HG02642 (cell line): ENCODE measurements at regions not wholly inside any gene's neighbourhood (a gene's known extent, or its start where the extent isn't known, plus 50 kb on each side); places are given as distances from the start of the nearest gene placed in this dataset.
"Not testable (repeated sequence)": the region's sequence is repeated elsewhere in the genome, so short reads cannot be mapped to it uniquely, and the experiment has no call there.

Source experiments
- ATAC-seq: cut with Tn5 transposase; IDR thresholded peaks from one replicate; pipeline ENCODE4 v1.9.1; 2021; ENCODE audit warnings: mild to moderate bottlenecking; ENCODE audit not compliant: unreplicated experiment, poor library complexity

DNA sequence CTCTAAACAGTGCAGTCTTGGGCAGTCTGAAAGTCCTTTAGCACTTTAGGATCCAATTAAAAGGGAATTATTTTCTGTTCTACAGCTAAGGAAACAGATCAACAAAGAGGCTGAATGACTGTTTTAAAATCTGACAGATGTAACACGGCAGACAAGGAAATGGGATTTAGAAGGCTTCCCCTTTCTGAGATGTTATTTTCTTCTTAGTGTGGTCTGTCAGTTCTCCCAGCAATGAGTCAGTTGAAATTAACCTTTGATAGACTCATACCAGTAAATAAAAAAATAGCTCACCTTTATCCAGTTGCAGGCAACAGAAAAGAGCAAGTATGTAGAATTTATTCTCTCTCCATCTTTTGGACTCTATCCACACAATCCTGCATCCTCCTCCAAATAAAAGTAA lies 98.1 kb downstream of the NEDD1 start:
- no peak for ATAC-seq

DNA sequence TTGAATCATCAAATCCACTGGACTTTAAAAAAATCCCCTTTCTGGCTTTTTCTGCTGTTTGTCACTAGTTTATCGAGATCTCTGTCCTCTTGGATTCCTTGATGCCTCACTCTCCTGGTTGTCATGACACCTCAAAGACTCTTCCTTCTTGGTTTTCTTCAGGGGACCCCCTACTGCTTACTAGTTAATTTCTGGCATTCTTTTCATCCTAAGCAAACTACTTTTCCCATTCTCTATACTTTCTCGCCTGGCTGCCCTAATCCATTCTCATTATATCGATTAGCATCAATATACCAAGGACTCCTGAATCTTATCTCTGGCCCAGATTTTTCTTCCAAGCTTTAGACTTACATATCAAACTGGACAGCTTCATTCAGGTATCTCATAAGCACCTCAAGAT lies 98.6 kb downstream of the NEDD1 start:
- no peak for ATAC-seq

DNA sequence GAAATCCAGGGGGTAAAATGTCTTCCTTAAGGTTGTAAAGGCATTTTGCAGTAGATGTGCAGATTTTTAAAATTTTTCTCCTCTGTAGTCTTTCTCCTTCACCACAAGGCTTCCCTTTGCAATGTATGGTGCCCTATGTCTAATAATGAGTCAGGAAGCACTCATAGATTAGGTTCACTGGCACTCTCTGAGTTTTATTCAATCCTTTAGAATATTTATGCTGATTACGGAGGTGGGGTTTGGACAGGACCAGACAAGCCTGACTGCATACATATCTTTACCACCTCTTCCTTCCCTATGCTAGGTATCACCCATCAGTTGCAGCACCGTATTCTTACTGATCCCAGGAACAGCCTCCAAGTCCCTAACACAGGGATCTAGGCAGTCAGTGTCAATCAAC lies 99.5 kb downstream of the NEDD1 start:
- no peak for ATAC-seq

DNA sequence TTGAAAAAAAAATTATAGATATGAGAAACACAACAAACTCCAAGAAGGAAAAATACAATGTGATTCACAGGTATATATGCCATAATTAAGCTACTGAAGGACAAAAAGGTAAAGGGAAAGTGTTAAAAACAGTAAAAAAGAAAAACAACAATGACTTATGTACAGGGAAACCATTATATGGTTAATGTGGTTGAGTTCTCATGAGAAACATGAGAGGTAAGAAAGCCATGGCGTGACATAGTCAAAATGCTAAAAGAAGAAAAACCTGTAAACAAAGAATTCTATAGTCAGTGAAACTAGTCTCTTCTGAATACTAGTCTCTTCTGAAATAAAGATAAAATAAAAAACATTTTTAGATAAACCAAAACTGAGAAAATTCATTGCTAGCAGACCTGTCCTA lies 109.1 kb downstream of the NEDD1 start:
- no peak for ATAC-seq

DNA sequence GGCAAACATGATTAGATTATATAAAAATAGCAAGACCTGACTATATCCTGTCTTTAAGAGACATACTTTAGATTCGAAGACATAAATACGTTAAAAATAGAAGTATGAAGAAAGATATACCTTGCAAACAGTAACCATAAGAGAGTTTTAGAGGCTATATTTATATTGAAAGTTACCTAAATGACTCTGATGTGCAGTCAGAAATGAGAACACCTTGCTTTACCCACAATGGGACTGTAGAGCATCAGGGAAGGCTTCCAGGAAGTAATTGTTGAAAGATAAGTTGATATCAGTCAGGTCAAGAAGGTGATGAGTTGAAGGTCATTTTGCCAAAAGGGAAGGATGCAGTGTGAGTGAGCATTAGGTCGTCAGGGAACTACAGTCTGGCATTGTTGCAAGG lies 110.2 kb downstream of the NEDD1 start:
- ATAC-seq: no peak

DNA sequence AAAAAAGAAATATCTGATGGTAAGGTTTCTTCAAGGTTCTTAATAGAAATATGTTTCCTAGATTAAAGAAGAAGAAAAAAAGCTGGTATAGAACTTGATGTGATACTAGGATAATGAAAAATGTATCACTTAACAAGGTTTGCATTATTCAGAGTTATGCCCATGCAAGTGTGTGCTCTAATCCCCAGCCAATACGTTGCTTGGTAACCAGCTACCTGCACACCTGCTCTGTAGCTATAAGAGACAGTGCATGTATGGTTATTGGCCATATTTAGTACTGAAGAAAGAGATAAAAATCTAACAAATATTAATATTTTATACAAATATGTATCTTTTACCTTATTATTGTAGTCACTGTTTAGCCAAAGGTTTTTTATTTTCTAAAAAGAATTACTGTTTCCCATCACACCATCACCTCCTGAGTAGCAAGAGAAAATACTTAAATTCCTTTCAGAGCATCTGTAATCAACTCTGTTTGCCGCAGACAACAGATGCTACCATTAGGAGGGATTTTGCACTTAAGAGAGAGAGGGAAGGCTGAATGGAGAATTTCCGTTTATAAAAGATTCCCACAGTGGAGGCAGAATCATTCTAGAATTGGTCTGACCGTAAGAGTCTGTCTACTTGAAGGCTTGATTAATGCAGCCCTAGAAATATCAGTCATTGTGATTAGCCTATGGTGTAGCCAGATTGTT lies 115.6 kb downstream of the NEDD1 start:
- no peak for ATAC-seq

DNA sequence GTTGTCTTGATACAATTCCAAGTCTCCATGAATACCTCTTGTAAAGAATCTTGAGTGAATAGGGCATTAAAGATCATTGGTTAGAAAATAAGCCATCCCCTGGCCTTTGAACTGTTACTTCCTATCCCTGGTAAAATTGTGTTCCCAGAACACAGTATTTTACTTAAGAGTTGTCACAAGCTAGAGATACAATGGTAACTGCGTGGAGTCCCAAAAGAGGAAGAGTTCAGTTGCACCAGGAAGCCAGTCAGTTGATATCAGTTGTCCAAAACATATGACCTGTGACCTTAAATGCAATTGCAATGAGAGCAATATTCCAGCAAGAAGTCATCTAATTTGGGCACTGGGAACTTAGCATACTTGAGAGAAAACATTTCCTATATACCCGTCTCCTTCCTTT lies 117.3 kb downstream of the NEDD1 start:
- no peak for ATAC-seq

DNA sequence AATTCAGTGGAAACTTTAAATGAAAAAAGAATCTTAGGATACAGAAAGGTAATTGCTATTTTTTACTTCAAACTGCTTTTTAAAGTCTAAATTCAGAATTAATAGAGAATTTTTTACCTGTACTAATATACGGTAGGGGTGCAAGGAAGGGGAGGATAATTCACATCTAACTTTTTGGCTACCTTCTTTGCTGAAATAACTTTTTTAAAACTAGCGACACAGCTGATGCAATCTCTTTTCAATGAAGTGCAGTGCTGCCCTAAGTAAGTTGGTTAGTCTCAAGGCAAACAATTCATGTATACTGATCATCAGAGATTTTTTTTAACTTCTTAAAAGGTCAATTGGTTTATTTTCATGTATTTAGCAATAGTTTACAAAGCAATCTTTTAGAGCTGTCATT lies 119.8 kb downstream of the NEDD1 start:
- no peak for ATAC-seq

DNA sequence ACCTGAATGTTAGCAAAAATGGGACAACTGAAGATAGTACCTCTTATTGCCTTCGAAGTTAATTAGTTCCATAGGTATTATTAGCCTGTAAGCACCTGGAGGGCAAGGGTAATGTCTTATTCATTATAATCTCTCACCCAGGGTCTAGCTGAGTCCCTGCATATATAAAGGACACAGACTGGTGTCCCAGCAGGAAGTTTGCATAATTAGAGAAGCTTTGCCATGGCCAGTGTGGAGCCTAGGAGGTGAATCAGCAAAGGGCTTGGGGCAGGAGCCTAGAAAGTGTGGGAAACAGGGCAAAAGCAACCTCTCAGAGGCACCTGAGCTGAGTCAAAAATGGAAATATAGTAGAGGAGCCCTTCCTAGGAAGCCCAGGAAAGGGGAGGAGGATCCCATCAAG lies 120.4 kb downstream of the NEDD1 start:
- ATAC-seq: no peak

DNA sequence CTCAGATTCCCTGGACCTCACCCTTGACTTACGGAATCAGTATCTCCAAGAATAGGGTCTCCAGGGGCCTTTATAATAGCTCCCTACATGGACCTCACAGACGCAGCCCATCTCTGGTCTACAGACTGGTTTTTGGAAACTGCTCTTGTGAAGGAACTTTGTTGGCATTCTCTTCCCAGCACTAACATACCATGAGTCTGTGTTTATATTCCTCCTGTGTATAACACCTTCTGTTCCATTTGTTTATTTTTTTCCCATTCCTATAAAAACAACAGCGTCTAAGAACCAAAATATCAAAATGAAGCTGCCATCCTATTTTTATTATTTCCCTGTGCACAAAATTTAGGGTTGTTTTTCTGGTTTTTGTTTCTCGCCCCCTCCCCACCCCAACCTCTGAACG lies 131.1 kb downstream of the NEDD1 start:
- no peak for ATAC-seq

DNA sequence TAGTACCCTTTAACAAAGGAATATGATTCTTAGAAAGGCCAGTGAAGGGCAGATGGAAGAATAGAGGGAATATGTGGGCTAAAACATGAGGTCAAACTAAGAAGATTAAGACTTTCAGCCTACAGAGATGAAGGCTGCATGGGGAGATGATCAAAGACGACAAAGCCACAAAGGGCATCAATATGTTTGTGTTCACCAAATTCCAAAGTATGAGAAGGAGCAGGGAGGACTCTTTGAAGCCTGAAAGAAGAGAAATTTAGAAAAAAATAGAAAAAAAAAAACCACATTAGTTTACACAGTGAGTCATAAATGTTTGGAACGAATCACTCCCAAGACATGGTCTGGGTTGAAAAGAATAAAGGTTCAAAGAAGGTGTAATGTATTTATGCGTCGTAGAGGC lies 131.8 kb downstream of the NEDD1 start:
- no peak for ATAC-seq

DNA sequence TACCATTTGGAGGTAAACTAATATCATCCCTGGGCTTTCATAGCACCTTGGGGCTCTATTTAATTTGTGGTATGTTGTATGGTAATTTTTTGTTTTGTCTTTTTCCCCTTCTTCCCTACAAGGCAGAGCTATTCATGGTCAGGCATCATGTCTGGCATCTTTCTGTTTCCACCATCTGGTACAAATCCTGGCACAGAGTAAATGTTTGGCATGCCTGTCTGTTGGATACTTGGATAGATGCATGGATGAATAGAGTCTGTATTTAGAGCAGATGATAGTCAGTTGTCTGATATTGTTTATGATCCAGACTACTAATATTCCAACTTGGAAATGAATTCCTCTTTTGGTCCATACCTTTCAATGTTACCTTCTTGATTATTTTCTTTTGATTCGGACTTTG lies 139.8 kb downstream of the NEDD1 start:
- no peak for ATAC-seq

DNA sequence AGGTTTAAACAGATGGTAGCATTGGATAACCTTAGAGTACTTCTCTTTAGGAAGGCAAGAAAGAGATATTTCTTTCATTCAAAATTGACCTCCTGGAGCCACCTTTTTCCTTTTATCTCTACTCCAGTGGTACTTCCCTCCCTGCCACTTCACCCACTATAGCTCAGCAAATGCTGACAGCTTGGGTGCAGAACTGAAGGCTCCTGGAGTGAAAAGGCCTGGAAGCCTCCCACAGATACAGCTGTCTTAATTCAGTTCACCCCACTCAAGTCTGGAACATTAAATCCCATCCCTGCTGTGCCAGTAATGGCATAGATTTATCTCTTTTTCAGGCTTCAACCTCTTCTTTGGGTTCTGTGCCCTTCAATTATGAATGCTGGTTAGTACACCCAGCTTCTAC lies 140.3 kb downstream of the NEDD1 start:
- ATAC-seq: no peak

DNA sequence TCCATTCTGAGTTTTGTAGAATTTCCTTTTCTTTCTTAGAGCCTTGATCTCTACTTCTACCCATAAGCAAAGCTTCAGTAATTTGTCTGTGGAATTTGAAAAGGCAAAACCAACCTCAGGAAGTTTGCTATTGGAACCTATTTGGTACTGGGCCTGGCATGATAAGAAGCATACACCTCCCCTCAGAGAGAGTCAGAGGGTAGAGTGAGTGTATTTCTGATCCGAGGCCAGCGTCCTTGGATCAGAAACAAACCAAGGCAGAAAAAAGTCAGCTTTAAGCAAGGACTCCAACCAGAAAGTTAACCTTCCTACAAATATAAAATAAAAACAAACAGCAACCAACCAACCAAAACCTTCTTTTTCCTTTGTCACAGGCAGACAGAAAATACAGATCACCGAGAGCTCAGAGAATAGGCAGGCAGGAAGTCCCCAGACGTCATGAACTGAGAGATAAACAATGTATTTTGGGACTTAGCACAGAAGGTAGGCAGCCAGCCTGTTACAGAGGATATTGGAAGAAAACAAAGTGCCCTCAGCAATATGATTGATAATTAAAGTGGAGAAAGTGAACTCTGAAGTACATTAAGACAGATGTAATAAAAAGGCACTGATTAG lies 141.5 kb downstream of the NEDD1 start:
- ATAC-seq: no peak

DNA sequence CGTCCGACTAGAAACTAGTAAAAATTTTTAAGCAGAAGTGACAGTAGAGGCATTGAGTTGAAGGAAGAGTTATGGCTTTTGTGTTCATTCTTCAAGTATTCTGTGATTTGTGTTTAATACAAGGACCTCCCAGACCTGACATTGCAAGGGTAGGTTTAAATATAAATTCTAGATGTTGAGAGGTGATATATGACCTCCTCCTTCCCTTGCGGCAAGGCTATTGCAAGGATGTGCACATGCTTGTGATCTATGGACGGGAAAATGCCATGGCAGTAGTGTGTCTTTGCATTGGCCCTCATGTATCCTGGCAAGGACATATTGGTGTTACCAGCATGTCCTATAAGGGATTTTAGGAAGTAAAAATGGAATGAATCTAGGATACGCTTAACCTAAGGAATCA lies 143.5 kb downstream of the NEDD1 start:
- no peak for ATAC-seq

DNA sequence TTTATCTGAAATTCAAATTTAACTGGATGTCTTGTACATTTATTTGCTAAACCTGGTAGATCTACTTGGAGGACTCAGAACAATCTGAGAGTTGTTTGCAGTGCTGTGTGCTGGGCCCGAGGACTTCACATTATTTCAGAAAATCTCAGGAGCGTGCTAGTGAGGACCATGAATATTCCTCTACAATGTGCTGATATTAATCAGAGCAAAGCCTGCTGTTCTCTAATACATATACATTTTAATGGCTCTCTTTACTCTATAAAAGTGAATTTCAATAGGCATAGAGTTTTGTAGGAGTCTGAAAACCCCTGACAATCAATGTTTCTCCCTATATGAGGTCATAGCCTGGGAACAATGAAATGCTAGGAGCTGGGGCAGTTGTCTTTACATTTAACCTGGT lies 144.3 kb downstream of the NEDD1 start:
- ATAC-seq: no peak

DNA sequence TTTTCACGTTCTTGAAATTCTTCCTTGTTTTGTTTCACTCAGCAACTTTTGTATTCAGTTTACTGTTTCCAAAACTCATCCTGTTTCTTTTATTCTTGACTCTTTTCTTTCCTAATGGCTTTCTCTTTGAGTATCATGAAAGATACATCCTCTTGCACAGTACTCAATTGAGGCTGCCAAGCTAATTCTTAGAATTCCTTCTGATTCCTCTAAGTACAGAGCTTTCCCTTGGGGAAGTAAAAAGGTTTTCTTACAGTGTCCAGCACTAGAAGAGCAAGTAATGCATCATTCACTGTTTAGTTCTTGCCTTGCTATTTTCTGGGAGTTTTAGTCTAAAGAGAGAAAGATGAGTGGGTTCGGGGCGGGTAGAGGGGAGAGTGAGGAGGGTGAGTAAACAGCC lies 154.1 kb downstream of the NEDD1 start:
- no peak for ATAC-seq

DNA sequence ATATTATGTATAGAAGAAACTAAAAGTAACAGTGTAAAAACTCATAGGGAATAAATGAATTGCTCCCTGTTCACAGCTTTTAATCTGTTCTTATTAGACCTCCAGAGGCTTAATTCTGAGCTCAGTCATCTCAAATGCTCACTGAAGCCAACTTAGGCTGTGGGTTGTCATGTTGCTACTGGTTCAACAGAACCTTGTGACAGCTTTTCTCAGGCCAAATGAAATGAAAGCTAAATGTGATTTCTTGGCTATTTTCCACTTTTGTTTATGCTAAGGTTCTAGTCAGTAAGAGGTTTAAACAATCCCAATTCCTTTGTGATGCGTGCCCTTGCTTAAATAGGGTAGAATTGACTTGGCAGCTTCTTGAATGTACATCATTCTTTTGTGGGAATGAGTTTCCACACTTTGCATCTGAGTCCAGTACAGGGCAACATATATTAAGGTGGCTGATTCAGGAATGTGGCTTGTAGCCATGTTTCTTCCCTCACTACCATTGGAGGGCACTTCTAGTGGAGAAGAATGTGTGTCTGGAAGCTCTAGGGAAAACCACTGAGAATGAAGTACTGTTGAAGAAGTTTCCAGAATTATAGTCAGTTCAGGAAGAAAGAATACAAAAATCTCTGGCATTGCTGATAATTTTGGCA lies 156.4 kb downstream of the NEDD1 start:
- no peak for ATAC-seq

DNA sequence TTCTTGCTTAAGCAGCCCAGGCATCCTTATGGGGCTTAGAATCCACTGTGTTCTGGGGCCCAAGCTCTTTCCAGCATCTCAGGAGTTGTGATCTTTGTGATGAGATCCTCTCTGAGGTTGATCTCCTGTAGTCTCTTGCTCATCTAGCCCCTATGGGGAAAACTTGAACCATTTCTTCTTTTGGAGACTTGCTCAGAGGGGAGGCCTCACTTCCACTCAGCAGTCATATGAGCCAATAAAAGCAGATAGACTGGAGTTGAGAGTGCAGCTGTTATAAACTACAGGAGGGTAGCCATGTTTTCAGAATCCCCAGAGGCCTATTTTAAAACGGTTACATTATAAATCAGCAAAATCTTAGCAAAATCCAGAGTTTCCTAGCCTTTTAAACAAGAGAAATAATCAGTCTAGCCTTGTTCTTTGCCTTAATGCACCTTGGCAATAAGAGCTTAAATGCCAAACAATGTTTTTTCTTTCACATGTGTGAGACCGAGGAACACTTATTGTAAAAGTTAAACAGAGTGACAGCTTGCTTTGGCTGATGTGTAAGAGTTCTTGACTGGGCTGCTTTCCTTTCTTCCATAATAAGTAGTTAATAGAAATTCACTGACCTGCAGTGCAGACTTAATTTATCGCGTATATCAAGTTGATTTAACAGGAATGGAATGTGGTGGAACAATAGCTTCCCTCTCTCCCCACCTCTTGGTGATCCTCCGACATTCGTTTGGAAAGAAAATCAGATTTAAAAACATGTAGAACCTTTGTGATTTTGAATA lies 168.3 kb downstream of the NEDD1 start:
- ATAC-seq: no peak

DNA sequence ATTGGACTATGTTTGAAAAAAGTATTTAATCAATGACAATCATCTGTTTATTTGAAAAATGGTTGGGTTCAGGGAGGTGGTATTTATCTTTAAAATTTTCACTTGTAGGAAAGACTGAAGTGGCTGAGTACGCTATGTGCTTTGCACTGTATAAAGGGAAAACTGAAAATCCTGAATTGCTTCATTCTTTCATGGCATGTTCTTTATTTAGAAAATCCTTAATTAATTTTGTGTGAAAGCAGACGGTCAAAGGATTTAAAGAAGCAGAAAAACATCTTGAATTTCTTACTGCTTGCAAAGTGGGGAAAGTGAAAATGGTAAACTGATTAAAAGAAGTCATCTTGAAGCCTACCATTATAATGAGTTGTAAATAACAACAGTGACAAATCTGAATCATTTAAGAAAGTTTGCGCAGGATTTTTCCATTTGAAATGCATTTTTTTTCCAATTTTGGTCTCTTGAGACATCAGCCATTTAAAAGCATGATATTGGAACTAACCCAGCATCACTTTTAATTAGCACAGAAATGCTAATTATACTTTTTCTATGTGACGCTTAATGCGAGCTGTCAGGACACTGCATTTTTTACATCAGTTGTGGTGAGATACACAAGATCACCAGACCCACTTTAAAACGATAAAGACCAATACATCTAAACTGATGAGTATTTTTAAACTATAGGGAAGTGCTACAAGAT lies 169.0 kb downstream of the NEDD1 start:
- no peak for ATAC-seq

DNA sequence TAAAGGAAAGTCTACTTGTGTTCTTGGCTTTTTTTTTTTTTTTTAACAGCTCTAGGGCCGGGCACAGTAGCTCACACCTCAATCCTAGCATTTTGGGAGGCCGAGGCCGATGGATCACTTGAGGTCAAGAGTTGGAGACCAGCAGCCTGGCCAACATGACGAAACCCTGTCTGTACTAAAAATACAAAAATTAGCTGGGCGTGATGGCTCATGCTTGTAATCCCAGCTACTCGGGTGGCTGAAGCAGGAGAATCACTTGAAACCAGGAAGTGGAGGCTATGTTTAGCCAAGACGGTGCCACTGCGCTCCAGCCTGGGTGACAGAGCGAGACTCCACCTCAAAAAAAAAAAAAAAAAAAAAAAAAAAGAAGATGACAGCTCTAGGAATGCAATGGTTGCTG lies 169.9 kb downstream of the NEDD1 start:
- ATAC-seq: not testable (repeated sequence)
